SJCRH30 (cell line): ENCODE measurements at regions not wholly inside any gene's neighbourhood (a gene's known extent, or its start where the extent isn't known, plus 50 kb on each side); places are given as distances from the start of the nearest gene placed in this dataset.
A peak's percentile ranks its signal among the peaks of the same experiment; 100 is the strongest.

Source experiments
- DNase-seq, 2 experiments: peaks; one replicate each; pipeline ENCODE4 v3.0.0-alpha.2; 2015 to 2020
- H3K27ac ChIP-seq: fragments of 250-450 bp; sonication (Bioruptor Pico); 2 replicates; pipeline ENCODE4 v1.5.1; 2020; ENCODE audit warnings: mild to moderate bottlenecking, moderate library complexity
- H3K27me3 ChIP-seq: fragments of 250-450 bp; sonication (Bioruptor Pico); 2 replicates; pipeline ENCODE4 v1.5.1; 2020; ENCODE audit warnings: mild to moderate bottlenecking, moderate library complexity
- H3K36me3 ChIP-seq: fragments of 250-450 bp; sonication (Bioruptor Pico); 2 replicates; pipeline ENCODE4 v1.5.1; 2020; ENCODE audit warnings: mild to moderate bottlenecking, moderate library complexity
- H3K4me1 ChIP-seq: fragments of 250-450 bp; sonication (Bioruptor Pico); 2 replicates; pipeline ENCODE4 v1.5.1; 2020; ENCODE audit warnings: mild to moderate bottlenecking, moderate library complexity
- H3K4me3 ChIP-seq: fragments of 250-450 bp; sonication (Bioruptor Pico); 2 replicates; pipeline ENCODE4 v1.5.1; 2020; ENCODE audit warnings: mild to moderate bottlenecking, moderate library complexity
- H3K9me3 ChIP-seq: fragments of 250-450 bp; sonication (Bioruptor Pico); replicated peaks from 2 replicates; pipeline ENCODE4 v1.5.1; 2020; ENCODE audit warnings: mild to moderate bottlenecking, moderate library complexity

DNA sequence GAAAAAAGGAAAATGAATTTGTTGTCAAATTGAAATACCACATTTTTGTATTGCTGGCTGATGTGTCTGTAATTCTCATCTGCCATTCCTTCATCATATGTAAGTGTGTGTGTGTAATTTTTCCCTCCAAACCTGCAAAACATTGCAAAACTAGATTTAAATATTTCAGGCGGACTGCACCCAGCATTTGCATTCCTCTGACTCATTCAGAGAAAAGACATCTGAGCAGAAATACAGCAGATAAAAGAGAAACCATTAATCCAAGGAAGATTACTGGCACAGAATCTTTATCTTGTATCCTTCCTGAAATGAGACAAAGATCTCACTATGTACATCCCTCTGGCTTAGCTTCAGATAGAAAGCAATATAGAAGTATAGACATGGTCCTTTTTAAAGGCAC lies 275.3 kb downstream of the TMEM38B start:
- no peak for DNase-seq
- H3K4me3 ChIP-seq = no peak overlapping the region
- H3K27me3 ChIP-seq = no peaks in the 10 kb centered on the region
- peaks cover 12% of the 10 kb centered on the region for H3K4me1 ChIP-seq
- H3K9me3 ChIP-seq = no peaks in the 10 kb centered on the region
- H3K27ac ChIP-seq = no peak overlapping the region
- no peaks in the 10 kb centered on the region for H3K36me3 ChIP-seq

DNA sequence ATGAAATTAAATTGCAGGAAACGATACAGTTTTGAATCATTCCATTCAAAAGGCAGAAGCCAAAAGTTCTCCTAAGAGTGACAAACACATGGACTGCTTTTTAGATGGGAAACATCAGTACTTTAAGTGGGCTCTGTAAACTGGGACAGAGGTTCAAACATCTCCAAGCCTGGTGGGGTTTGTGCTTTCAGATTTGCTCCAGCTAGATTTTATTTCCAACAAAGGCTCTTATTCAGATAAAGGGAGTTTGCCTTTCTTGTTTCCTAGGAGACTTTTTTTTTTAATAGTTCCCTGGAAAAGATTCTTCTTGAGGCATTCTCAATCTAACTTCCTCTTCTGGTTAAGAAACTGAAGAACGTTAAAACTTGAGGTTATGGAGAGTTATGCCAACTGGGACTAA lies 277.6 kb downstream of the TMEM38B start:
- H3K27ac ChIP-seq = no peak overlapping the region

DNA sequence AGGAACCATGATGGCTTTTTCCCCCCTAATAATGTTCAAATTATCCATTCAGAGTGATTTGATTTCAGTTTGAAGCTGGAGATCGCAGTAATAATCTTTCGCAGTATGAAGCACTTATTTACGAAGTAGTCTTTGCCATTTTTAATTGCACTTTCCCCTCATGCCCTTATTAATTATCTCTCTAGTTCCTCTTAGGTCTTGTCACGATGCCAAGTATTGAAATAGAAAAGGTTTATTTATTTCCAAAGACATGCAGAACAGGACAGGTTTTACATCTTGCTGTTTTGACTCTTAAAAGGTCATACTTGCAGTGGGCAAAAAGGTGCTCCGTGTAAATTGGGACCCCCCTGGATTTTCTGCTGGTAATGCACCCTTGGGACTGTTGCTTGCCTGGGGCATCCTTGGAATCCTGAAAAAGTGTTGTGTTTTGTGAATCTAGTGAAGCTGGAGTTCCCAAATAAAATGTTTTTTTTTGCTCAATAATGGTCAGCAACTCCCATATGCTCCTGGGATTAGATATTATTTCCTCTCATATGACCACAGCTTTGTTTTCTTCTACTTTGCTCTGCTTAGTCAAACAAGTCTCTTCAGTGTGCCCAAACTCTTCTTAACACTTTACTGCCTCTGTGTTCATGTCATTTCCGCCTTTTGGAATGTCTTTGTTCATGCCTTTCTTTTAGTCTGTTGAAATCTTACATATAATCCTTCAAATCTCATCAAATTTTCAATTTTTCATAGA lies 278.3 kb downstream of the TMEM38B start:
- H3K9me3 ChIP-seq = no peaks in the 10 kb centered on the region; the same call in 1 of the 2 replicates
- no peak overlapping the region for H3K27ac ChIP-seq
- H3K36me3 ChIP-seq = no peaks in the 10 kb centered on the region
- H3K27me3 ChIP-seq = no peaks in the 10 kb centered on the region
- H3K4me1 ChIP-seq = peaks cover 33% of the 10 kb centered on the region
- H3K4me3 ChIP-seq = no peak overlapping the region
- DNase-seq = no peak

More for the DNA sequence above, 277.6 kb downstream of the TMEM38B start:
- Histone ChIP-seq H3K27me3 (no peaks in the 10 kb centered on the region), H3K36me3 (no peaks in the 10 kb centered on the region), H3K4me1 (peaks cover 29% of the 10 kb centered on the region), H3K4me3 (no peak overlapping the region), H3K9me3 (no peaks in the 10 kb centered on the region; the same call in 1 of the 2 replicates)
- DNase-seq = no peak

DNA sequence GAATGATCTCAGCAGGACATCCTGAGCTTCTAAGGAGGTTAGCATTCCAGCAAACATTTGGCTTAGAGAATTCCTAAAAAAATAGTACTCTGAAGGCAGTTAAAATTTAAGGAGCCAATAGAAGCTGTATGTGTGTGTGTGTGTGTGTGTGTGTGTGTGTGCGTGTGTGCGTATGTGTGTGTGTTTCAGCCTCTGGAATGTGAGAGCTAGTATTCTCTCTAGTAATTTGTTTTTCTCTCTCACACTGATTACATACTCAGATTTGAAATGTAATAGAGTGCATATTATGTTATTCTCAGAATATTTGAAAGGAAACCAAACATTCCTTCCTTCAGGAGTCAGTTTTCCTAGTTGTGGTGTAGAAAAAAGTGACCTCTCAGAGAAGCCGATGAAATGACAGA lies 279.6 kb downstream of the TMEM38B start:
- no peaks in the 10 kb centered on the region for H3K27me3 ChIP-seq
- H3K27ac ChIP-seq = no peak overlapping the region; the same call in 1 of the 2 replicates
- peaks cover 44% of the 10 kb centered on the region for H3K4me1 ChIP-seq
- peak in 1 of 2 experiments; percentile 7 for DNase-seq
- no peaks in the 10 kb centered on the region for H3K36me3 ChIP-seq
- H3K4me3 ChIP-seq = no peak overlapping the region
- H3K9me3 ChIP-seq = no peaks in the 10 kb centered on the region; the same call in 1 of the 2 replicates

DNA sequence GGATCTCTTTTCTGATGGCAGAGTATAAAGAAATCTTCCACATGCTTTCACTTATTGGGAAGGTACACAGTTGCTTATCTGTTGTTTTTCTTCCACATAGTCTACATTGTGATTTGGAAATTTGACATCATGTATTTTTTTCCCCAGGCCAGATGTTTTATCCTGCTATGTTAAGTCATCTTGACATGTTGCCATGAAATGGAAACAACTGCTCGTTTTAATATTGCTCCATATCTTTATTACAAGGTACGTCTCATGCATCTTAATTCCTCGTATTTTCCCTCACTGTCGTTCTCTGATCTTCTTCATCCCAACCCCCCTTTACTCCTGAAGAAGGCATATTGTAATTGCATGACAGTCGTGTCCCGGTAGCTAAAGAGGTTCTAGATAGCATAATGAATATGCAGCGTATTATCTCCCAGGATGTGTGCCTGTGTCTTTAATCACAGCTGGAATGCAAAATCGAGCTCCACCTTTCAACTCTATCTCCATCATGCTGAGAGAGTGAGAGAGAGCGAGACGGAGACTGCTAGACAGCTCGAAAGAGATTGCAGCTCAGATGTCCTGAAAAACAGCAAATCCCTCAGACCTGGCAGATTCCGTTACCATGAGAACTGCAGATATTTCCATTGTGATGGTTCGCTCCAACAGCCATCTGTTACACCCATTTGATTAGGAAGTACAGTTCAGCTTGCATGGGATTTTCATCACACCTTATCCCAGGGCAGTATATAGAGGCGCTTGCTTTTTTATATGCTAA lies 281.7 kb downstream of the TMEM38B start:
- no peaks in the 10 kb centered on the region for H3K27me3 ChIP-seq
- H3K4me3 ChIP-seq = no peak overlapping the region
- H3K36me3 ChIP-seq = no peaks in the 10 kb centered on the region
- peaks cover 46% of the 10 kb centered on the region for H3K4me1 ChIP-seq
- peak overlapping the region; percentile 88 for H3K27ac ChIP-seq
- no peaks in the 10 kb centered on the region; the same call in 1 of the 2 replicates for H3K9me3 ChIP-seq
- peak in 1 of 2 experiments; percentile 10 for DNase-seq

DNA sequence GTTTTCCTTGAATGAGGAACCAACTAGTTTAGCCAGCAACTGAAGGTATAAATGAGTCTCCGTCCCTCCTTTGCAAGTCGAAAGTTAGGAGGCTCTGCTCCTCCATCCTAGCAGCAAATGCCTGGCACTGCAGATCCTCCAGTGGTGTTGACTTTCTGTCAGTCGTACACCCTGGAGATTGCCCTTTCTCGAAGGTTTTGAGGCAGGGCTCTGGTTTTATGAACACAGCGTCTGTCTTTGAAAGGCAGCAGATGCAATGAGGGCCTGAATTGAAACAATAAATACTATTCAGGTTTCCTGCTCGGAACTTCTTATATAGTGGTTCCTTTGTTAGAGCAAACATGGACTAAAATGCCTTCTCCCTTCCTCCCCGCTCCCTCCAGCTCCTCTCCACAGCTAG lies 284.0 kb downstream of the TMEM38B start:
- Histone ChIP-seq H3K4me1 (peaks cover 44% of the 10 kb centered on the region), H3K27me3 (no peaks in the 10 kb centered on the region), H3K27ac (peak overlapping the region; percentile 6; the same call in 1 of the 2 replicates), H3K36me3 (no peaks in the 10 kb centered on the region), H3K4me3 (no peak overlapping the region), H3K9me3 (no peaks in the 10 kb centered on the region; the same call in 1 of the 2 replicates)
- DNase-seq = peak in 1 of 2 experiments; percentile 56

DNA sequence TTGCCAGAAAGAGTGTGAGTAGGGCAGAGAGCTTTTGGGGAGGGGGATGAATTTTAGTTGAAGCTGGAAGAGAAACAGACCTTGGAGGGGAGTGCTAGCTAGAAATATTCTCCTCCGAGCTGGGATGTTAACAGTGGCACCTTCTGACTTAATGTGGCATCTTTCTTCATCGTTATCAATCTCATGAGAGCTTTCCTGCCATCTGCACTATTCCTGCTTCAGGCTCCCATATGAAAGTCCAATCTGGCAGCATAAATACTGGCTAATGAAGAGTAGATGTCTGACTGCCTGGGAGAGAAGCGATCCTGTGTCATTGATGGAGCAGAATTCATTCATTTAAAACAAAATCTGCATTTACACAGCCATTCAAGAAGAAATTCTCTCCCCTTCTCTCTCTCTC lies 284.5 kb downstream of the TMEM38B start:
- H3K4me3 ChIP-seq = no peak overlapping the region
- H3K36me3 ChIP-seq = no peaks in the 10 kb centered on the region
- H3K27me3 ChIP-seq = no peaks in the 10 kb centered on the region
- peak overlapping the region; percentile 6; the same call in 1 of the 2 replicates for H3K27ac ChIP-seq
- H3K9me3 ChIP-seq = no peaks in the 10 kb centered on the region; the same call in 1 of the 2 replicates
- H3K4me1 ChIP-seq = peaks cover 39% of the 10 kb centered on the region
- DNase-seq = peak in 1 of 2 experiments; percentile 12

DNA sequence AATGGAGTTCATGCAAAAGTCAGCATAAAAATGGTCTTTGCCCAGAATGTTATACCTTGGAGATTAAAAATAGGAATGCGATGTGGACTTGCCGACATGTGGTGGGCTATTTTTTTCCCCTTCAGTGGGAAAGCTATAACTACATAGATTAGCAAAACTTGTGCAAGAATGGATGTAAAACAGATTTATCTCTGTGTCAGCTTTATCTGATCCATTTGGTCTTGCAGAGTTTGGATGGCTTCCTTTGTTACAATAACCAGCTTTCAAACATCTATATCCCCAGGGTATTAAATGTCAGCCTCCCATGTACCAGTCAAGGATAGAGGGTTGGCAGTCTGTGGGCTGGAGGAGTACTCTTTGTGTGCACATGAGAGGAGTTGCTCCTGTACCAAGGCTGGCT lies 284.9 kb downstream of the TMEM38B start:
- Histone ChIP-seq H3K9me3 (no peaks in the 10 kb centered on the region; the same call in 1 of the 2 replicates), H3K27me3 (no peaks in the 10 kb centered on the region), H3K36me3 (no peaks in the 10 kb centered on the region), H3K4me3 (no peak overlapping the region), H3K4me1 (peaks cover 37% of the 10 kb centered on the region), H3K27ac (no peak overlapping the region)
- peak in 1 of 2 experiments; percentile 22 for DNase-seq

DNA sequence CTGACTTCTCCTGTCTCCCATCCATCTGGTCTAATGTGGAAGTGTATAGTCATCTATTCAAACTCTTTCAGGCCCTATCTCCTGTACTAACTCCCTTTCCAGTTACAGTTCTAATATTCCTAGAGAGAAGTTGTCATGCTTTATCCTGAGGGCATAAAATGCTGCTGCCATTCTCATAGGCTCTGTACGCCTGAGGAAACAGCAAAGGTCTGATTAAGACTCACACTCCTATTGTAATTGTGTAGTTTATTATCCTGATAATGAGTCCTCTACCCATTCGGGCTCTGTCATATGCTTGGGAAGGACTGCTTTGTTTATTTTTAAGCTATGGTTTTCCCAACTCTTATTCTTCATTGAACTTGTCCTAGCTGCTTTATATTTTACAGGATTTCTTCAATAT lies 290.4 kb downstream of the TMEM38B start:
- no peaks in the 10 kb centered on the region for H3K4me1 ChIP-seq
- no peak overlapping the region for H3K27ac ChIP-seq
- no peaks in the 10 kb centered on the region for H3K27me3 ChIP-seq
- no peak overlapping the region for H3K4me3 ChIP-seq
- no peak for DNase-seq
- no peaks in the 10 kb centered on the region for H3K36me3 ChIP-seq
- H3K9me3 ChIP-seq = no peaks in the 10 kb centered on the region

DNA sequence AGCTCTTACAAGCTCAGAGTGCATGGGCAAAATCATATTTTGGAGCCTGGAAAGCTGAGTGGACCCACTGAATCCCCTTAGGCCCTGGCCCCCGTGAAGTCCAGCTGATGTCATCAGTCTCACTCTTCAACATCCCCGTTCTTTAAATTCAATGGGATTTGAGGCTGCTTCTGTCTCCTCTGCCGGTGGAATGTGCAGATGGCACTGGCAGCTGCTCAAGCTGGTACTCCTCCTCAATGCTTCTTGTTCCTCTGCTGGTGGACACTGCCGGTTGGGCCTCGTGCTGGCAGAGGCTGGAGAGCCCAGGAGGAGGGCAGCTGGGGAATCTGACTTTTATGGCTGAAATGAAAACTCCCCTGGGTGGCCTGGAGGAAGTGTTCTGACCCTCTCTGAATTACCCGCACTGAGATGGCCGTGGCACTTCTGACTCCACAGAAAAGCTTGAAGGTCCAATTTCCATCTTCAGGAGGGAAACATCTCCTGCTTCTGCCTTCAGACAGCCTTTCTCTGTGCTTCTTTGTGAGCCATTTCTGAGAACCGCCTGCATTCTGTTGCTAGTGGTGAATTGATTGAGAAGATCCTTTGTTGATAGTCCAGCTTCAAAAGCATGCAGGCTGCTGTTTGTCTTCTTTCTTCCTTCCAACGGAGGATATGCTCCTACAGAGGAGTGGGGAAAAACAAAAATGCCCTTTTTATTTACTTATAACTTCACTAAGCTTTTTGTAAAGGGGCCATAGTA lies 298.9 kb downstream of the TMEM38B start:
- peak overlapping the region; percentile 51 for H3K4me3 ChIP-seq
- H3K36me3 ChIP-seq = no peaks in the 10 kb centered on the region
- H3K4me1 ChIP-seq = peaks cover 31% of the 10 kb centered on the region
- peak overlapping the region; percentile 98 for H3K27ac ChIP-seq
- H3K27me3 ChIP-seq = no peaks in the 10 kb centered on the region
- DNase-seq = peak; percentile 94 to 96
- no peaks in the 10 kb centered on the region for H3K9me3 ChIP-seq

DNA sequence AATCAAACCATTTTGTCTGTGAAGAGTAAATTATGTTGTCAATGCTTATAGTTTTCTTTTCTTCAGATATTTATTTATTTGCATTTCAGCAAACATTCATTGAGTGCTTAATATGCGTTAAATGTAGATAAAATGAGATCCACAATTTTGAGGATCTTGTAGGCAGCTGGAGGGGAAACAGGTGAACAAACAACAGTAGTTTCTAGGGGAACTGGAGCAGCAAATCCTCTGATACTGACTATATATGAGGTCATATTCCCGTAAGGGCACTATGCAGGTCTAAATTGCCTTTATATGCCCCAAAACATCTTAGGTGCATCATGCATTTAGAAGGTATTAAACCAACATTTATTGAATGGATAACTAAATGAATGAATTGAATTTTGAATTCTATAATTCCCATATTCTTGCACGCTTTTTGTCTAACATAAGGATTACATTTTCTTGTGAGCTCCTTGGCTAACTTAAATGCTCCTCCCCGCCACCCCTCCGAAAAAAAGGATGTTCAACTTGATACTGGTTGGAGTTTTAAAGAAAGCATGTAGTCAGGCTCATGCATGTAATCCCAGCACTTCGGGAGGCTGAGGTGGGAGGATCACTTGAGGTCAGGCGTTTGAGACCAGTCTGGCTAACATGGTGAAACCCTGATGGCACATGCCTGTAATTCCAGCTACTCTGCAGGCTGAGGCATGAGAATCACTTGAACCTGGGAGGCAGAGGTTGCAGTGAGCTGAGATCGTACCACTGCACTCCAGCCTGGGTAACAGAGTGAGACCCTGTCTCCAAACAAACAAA lies 299.8 kb downstream of the TMEM38B start:
- H3K36me3 ChIP-seq = no peaks in the 10 kb centered on the region
- peak; percentile 57 to 83 for DNase-seq
- peak overlapping the region; percentile 51 for H3K4me3 ChIP-seq
- H3K27me3 ChIP-seq = no peaks in the 10 kb centered on the region
- H3K27ac ChIP-seq = peak overlapping the region; percentile 98
- no peaks in the 10 kb centered on the region for H3K9me3 ChIP-seq
- H3K4me1 ChIP-seq = peaks cover 31% of the 10 kb centered on the region

DNA sequence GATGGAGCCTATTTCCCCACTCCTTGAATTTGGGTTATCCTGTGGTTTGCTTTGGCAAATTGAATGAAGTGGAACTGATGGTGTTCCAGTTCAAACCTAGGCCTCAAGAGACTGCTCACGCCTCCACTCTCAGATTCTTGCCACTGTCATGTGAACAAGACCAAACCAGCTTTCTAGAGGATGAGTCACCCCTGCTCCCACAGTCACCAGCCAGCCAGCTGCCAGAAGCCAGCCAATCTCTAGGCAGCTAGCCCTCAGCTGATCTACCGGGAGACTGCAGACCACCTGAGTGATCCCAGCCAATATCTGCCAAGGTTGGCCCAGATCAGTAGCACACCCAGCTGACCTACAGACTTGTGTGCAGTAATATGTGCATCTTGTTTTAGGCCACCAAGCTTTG lies 300.6 kb downstream of the TMEM38B start:
- Histone ChIP-seq H3K4me3 (peak overlapping the region; percentile 51), H3K36me3 (no peaks in the 10 kb centered on the region), H3K27ac (peak overlapping the region; percentile 98), H3K4me1 (peaks cover 31% of the 10 kb centered on the region), H3K27me3 (no peaks in the 10 kb centered on the region), H3K9me3 (no peaks in the 10 kb centered on the region)
- DNase-seq = peak; percentile 92

DNA sequence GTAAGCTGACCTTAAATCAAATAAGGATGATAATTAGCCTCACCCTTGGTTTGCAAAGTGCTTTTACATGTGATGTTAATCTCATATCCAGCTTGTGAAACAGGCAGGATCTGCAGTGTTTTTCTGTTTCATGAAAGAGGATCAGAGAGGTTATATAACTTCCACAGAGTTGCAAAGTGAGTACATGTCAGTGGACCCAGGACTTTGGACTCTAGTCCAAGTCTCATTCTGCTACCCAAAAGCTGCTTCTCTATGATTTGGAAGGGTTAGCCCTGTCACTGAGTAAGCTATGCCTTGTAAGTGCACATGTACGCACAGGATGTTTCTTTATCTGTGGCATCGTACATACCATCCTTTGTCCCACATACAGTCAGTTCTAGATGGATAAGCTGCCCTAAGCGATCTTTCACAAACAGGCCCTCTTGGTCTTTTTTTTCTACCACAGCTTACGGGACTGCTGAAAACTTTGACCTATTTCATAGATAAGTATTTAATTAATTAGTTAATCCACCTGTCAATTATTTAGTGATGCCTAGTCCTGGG lies 322.9 kb downstream of the TMEM38B start:
- DNase-seq = no peak
- H3K4me1 ChIP-seq = peaks cover 16% of the 10 kb centered on the region
- H3K9me3 ChIP-seq = no peaks in the 10 kb centered on the region
- no peaks in the 10 kb centered on the region for H3K27me3 ChIP-seq
- H3K27ac ChIP-seq = no peak overlapping the region
- H3K4me3 ChIP-seq = no peak overlapping the region
- no peaks in the 10 kb centered on the region for H3K36me3 ChIP-seq
